DOHH2 (cell line): ENCODE measurements at regions not wholly inside any gene's neighbourhood (a gene's known extent, or its start where the extent isn't known, plus 50 kb on each side); places are given as distances from the start of the nearest gene placed in this dataset.

Experiments
- EZH2phosphoT487 ChIP-seq: fragments of 200-600 bp; sonication (generic); IDR thresholded peaks from 2 replicates; pipeline ENCODE4 v1.6.1; 2017; ENCODE audit warnings: borderline replicate concordance, mild to moderate bottlenecking, antibody characterized with exemption, low read length, moderate library complexity, mixed read lengths
- TF ChIP-seq, protein P1 (sequence below): fragments of 200-600 bp; sonication (generic); IDR thresholded peaks from one replicate; pipeline ENCODE4 v1.5.1; 2014; ENCODE audit warnings: antibody characterized with exemption, mild to moderate bottlenecking, low read depth, low read length; ENCODE audit not compliant: poor library complexity, severe bottlenecking

DNA sequence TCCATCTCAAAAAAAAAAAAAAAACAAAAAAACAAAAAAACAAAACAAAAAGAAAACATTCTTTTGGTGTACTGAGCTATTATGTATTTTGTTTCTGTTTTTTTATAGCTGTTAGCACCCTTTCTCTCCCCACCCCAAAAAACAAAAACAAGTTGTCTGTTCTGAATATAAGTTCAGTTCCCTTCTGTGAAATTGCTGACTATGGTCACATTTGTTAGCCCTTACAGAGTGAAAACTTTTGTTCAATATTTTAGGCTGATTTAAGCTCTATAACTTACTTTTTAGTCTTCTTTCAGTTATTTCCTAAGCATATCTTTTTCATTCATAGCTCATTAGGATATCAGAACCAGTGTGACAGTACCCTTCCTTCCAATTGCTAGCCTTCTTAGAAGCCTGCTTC, 1056.6 kb upstream of the NCAM2 start:
- TF ChIP-seq, protein P1, sequence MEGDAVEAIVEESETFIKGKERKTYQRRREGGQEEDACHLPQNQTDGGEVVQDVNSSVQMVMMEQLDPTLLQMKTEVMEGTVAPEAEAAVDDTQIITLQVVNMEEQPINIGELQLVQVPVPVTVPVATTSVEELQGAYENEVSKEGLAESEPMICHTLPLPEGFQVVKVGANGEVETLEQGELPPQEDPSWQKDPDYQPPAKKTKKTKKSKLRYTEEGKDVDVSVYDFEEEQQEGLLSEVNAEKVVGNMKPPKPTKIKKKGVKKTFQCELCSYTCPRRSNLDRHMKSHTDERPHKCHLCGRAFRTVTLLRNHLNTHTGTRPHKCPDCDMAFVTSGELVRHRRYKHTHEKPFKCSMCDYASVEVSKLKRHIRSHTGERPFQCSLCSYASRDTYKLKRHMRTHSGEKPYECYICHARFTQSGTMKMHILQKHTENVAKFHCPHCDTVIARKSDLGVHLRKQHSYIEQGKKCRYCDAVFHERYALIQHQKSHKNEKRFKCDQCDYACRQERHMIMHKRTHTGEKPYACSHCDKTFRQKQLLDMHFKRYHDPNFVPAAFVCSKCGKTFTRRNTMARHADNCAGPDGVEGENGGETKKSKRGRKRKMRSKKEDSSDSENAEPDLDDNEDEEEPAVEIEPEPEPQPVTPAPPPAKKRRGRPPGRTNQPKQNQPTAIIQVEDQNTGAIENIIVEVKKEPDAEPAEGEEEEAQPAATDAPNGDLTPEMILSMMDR, result no peak
- no peak for TF ChIP-seq EZH2phosphoT487
